Activated T-cell treated with anti-CD3 and anti-CD28 coated beads for 24 hours (primary cell): ENCODE measurements at regions not wholly inside any gene's neighbourhood (a gene's known extent, or its start where the extent isn't known, plus 50 kb on each side); places are given as distances from the start of the nearest gene placed in this dataset.
"Not testable (repeated sequence)": the region's sequence is repeated elsewhere in the genome, so short reads cannot be mapped to it uniquely, and the experiment has no call there.

Experiments
- DNase-seq: peaks from one replicate; pipeline ENCODE4 v3.0.0-alpha.2; 2020; ENCODE audit warnings: low read depth

DNA sequence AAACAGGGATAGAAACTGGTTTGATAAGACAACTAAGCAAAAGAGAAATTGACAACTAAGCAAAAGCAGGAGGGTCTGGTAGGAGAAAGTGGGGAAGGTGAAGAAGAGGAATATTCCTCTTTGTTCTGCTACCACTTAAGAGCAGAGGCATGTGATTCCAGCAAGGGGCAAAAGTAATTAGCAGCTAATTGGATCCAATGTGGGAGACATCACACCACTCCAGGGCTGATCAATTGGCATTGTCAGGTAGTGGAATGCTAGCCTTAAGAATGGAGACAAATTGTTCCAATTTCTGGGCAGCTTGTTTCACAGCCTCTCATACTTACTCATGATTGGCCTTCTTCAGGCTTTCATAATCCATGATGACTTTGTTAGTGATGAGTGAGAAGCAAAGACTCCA is 547.1 kb upstream of the GCFC2 start:
- DNase-seq, result no peak

DNA sequence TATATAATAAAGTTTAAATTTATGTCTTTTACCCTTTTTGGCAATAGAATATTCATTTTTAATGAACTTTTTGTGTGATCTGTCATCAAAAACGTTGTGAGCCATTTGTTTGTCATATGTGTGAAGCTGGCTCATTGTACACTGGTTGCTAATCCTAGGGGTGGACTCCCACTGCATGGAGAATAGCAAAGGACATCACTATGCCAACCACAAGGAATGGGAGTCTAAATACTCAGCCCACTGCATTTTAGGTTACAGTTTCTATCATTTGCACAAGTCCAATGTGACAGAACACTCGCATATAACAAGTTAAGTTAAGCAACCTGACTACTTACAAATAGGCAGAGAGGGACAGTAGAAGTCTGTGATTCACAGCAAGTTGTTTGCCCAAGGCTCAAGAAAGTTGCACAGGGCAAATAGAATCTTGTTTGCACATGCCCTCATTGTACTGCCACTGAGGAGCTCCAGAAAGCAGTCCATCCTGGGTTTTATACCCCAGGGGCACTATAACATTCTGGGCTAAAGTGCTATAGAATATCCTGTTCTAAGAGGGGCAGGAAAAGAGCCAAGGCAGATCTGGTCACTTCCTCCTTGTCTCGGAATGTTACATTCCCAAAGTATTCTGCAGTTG is 545.9 kb upstream of the GCFC2 start:
- DNase-seq, result no peak

DNA sequence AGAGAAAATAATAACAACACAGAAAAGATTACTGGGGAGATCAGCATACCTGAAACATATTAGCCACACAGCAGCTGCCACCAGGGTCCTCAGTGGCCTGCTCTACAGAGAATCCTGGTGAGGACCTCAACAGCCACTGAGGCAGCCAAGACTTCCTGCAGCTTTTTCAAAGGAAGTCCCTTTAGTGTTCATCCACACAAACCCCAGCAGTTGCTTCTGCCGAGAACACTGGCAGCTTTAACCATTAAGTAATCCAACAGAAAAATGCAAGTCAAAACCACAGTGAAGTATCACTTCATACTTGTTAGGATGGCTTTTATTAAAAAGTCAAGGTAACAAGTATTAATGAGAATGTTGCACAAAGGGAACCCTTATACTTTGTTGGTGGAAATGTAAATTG is 542.0 kb upstream of the GCFC2 start:
- DNase-seq, result no peak

DNA sequence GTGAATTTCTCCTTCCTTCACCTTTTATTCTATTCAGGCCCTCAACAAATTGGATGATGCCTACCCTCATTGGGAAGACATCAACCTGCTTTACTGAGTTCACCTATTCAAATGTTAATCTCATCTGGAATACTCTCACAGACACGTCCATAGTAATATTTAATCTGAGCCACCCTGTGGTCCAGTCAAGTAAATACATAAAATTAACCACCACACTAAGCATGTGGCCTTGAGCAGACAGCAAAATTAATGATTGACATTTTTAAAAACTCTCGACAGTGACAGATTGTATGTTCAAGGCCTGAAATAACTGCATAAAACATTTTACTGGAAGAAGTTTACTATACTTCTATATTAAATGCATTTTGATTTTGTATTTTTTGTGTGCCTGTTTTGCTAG is 540.6 kb upstream of the GCFC2 start:
- DNase-seq, result no peak

DNA sequence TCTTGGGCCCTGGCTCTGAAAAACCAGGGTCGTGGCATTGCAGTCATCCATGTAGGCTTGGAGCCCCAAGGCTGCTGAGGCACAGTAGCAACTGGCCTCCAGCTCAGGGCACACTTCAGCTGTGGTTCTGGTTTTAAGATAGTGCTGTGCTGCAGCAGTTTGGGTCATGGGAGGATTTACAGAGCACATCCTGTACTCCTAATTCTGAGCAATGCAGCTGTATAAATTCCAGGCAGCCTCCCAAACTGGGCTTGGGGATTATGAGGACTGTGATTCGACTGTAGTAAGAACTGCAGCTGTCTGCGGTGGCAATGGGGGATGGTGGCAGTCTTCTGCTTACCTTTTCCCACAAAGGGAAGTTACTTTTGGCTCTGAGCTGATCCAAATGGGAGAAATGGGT is 536.3 kb upstream of the GCFC2 start:
- no peak for DNase-seq

DNA sequence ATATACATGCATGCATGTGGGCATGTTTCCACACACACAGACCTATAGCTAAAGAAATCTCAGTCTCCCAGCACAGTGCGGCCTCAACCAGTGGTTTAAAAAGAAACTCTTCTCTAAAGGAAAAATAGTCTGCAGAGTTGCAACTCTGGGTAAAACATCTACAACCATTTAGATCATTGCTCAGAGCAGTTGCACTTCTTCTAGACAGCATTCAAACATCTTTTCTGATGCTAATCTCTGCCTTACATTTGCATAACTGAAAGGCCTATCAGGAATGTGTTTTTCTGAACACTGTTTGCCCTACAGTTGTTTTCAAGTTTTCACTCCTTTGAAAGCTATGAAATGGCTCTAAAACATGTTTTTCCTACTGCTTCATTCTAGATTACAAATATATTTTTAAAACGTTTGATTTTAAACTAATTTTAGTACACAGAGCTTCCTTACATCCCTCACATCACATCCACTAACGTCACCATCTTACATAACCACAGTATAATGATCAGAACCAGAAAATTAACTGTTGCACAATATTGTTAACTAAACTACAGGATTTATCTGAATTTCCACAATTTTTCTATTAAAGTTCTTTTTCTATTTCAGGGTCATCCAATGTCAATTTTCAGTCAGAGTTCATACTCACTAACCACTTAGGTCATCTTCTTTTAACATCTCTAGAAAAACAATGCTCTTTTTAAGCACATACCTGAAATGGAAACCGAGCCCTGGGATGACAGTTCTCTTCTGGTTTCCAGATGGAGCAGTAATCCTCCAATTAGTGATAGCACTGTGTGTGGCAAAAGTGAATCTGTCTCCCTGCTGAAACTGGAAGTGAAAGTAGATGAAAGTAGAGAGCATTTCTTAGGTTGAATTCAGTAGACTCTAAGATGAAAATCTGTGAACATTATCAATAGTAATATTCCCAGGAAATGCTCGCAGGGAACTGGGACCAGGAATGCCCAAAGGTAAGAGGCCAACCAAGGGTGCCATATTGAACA is 501.6 kb upstream of the GCFC2 start:
- no peak for DNase-seq

DNA sequence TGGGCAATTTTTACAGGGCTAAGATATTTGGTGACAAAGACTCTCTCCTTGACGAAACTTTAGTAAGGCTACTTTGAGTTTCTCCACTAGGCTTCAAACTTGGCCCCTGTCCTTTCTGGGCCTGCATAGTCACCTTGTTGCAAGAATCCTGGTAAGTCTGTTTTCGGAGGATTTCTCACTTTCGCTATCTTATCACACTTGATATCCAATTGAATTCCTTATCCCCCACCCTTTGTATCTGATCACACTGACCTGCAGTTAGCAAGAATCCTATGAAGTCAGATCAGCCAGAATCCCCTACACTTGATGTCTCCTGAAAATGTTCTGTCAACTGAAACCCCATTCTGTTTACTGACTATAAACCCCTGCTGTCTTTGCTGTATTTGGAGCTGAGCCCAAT is 499.8 kb upstream of the GCFC2 start:
- DNase-seq, result no peak

DNA sequence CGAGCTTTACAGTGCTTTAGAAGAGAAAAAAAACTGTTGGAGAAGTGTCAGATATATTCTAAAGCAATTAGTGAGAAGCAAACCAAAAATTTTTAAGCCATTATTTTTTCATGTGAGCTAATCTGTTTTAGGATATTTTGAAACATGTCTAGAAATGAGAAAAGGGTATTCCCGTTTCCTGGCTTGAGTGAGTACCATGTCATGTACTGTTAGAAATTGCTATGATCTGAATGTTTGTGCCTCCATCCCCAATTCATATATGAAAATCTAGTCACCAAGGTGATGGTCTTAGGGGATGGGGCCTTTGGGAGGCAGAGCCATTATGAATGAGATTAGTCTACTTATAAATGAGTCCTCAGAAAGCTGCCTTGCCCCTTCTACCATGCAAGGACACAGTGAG is 493.3 kb upstream of the GCFC2 start:
- no peak for DNase-seq

DNA sequence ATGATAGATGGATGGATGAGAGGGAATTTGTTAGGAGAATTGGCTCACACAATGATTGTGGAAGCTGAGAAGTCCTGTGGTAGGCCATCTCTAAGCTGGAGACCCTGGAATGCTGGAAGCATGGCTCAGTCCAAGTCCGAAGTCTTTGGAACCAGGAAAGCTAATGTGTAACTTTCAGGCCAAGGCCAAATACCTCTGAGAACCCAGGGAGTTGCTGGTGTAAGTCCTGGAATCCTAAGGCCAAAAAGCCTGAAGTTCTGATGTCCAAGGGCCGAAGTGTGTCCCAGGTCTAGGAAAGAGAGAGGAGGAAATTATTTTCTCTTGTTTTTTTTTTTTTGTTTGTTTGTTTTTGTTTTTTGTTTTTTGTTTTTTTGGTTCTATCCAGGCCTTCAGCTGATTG is 492.2 kb upstream of the GCFC2 start:
- no peak for DNase-seq

DNA sequence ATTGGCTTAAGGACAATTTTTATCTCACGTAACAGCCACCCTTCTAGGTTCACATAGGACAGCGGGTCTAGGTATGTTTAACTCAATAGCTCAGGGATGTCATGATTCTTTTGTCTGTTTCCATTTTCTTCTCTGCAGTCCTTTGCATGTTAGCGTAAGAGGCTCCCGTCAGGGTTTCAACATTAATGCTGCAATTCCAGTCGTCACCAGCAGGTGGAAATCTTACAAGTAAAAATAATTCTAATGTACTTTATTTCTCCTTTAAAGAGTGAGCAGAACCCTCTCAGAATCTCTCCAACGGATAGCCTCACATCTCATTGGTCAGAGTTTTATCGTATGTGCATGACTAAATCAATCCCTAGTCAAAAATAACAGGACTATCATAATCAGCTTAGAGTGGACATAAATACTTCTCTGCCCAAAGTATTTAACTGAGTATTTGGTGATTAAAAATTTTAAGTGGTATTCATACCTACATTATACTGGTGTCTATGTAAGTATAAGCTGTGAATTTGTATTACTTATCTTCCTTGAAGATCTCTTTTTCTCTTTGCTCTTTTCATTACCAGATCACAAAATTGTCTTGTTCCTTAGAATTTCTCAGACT is 487.2 kb upstream of the GCFC2 start:
- DNase-seq, result peak; percentile 14

DNA sequence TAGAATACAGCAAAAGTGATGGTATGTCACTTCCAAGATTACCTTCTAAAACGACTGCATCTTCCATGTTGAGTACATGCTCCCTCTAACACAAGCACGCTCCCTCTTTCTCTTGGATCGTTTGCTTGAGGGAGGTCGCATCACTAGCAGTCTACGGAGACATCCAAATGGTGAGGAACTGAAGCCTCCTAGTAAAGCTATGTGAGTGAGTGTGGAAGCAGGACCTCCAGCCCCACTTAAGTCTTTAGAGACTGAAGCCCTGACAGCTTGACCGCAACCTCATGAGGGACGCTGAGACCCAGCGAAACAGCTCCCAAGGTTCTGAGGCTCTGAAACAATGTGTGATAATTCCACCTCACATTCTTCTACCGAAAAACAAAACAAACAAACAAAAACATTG is 486.7 kb upstream of the GCFC2 start:
- DNase-seq, result no peak

DNA sequence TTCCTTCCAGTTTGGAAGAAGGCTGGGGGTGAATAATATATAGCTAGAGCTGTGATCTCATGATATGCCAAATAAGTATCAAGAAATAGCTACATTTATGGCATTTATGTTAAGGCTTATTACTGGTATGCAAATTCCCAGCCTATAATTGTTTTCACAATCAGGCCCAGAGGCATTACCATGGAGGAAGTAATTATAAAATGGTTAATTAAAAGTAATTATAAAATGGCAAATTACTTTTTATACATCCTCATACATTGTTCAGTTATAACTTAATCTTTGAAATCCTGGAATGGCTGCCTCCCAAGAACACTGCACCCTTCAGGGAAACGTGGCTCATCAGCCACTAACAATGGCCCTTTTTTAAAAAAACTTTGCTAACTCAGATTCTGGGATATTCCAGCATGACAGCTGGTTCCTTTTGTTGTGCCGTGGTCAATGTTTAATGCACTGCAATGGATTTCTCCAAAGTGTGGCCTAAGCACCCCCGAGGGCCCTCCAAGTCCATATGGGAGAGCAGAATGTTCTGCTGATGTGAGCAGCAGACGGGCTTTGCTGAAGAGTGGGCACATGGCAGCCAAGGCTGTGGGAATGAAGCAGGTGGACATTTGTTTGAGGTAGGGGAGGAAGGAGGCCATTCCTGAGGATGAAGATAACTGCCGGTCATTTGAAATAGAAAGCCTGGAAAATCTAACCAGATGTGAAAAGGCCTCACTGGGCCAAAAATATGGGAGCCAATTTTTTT is 483.5 kb upstream of the GCFC2 start:
- no peak for DNase-seq

DNA sequence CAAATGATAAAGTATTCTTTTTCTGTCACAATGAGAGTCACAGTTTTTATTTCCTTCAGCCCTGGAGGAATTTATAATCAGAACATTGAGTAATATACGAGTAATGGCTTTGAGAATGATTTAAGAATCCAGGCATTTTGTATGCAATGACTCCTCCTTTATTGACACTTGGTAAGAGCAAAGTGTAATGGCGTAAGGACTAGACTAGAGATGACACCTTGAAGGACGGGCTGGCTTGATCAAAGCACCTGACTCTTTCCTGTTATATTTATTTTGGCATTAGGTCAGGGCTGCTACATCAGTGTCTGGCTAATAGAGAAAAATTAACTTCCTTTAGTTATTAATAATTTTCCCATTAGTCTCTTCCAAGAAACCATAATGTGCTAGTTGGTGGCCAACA is 482.4 kb upstream of the GCFC2 start:
- DNase-seq, result no peak

DNA sequence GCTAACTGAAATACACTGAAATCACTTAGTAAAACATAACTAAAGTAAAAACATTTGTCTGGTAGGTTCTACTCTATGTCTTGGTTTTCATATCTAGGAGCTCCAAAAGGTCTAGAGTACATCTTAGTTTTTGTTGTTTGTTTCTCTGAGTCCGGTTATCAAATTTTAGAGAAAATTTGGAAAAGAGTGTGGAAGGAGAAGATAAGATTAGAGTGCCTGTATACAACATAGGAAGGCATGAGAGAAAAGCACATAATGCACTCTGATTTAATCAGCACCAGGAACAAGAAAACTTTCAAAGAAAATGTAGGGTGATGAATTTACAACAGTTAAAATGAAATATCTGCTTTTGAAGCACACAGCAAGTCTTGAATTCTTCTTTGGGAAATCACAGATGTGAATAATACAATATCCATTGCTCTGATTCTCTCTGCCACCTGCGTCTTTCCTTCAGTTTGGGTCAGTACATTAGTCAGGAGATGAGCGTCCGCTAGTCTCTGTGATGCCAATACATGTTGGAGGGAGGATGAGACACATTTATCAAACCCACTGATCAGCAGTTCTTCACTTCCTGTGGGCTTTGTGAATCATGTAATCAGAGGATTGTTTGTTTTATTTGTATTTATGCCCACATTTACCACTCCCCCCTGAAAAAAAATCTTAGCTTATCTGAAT is 477.8 kb upstream of the GCFC2 start:
- no peak for DNase-seq

DNA sequence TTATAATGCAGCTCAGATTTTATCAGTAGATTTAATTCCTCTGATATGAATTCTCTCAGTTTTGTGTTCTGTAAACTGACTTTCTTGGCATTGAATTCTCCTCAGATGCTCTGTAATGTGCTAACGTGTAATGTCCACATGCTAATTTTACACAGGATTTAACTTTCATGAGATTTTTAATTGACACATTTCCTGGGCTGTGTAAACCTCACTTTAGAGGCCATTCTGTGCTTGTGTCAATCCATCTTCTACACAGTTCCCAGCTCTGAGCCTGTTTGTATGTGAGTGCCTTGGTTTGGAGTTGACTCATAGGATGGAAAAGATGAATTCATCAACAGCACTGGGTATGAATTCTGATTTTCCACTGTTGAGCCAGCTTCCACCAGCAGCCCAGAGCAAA is 476.7 kb upstream of the GCFC2 start:
- no peak for DNase-seq

DNA sequence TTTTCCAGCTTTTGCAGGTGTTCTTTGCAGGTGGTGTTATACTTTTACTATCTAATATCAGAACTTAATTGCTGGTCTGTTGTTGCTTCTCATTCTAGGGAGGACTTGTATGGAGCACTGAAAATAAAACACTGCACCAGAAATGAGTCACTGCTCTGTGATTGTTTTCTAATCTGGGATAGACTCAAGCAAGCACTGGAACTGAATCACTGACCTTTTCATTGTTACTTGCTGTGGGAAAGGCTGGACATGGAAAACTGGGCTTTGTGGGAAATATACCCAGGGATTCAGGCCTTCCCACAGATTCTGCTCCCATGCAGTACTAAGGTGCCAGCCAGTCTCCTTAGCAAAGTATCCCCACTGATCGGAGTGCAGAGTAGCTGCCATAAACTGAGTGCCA is 470.0 kb upstream of the GCFC2 start:
- DNase-seq, result no peak

DNA sequence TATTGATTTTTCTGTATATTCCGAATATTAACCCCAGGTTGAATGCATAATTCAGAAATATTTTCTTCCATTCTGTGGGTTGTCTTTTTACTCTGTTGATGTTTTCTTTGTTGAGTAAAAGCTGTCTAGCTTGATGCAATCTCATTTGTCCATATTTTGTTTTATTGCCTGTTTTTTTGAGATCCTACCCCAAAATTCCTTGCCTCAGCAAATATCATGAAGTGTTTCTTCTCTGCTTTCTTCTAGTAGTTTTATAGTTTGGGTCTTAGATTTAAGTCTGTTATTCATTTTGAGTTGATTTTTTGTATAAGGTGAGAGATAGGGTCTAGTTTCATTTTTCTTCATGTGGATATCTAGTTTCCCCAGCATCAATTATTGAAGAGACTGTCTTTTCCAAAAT is 467.9 kb upstream of the GCFC2 start:
- DNase-seq, result no peak

DNA sequence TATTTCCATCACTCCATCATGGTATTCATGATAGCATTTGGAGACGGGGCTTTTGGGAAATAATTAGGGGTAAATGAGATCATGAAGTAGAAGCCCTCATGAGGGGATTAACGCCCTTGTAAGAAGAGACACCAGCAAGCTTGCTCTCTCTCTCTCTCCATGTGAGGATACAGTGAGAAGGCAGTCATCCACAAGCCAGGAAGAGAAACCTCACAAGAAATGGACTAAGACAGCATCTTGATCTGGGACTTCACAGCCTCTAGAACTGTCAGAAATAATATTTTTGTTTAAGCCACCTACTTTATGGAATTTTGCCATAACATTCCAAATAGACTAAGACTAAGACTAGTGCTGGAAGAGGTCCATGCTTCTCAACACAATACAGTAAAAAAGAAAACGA is 464.6 kb upstream of the GCFC2 start:
- no peak for DNase-seq

DNA sequence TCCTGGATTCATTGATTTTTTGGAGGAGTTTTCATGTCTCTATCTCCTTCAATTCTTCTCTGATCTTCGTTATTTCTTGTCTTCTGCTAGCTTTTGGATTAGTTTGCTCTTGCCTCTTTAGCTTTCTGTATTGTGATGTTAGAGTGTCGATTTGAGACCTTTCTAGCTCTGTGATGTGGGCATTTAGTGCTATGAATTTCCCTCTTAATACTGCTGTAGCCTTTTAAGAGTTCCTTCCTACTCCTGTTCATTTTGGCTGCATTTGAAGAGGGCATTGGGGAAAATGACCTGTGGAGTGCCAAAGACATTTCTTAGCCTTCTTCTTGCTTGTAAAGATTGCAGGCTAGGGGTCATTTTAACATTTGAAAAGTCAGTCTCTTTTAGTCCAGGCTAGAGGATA is 463.8 kb upstream of the GCFC2 start:
- no peak for DNase-seq

DNA sequence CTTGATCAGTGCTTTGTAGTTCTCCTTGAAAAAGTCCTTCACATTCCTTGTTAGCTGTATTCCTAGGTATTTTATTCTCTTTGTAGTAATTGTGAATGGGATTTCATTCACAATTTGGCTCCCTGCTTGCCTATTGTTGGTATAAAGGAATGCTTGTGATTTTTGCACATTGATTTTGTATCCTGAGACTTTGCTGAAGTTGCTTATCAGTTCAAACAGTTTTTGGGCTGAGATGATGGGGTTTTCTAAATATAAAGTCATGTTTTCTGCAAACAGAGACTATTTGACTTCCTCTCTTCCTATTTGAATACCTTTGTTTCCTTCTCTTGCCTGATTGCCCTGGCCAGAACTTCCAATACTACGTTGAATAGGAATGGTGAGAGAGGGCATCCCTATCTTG is 462.5 kb upstream of the GCFC2 start:
- DNase-seq, result not testable (repeated sequence)

DNA sequence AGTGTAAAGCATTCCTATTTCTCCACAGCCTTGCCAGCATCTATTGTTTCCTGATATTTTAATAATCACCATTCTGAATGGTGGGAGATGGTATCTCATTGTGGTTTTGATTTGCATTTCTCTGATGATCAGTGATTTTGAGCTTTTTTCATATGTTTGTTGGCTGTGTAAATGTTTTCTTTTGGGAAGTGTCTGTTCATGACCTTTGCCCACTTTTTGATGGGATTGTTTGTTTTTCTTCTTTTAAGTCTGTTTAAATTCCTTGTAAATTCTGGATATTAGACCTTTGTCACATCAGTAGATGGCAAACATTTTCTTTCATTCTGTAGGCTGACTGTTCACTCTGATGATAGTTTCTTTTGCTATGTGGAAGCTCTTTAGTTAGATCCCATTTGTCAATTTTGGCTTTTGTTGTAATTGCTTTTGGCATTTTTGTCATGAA is 461.5 kb upstream of the GCFC2 start:
- DNase-seq, result not testable (repeated sequence)

DNA sequence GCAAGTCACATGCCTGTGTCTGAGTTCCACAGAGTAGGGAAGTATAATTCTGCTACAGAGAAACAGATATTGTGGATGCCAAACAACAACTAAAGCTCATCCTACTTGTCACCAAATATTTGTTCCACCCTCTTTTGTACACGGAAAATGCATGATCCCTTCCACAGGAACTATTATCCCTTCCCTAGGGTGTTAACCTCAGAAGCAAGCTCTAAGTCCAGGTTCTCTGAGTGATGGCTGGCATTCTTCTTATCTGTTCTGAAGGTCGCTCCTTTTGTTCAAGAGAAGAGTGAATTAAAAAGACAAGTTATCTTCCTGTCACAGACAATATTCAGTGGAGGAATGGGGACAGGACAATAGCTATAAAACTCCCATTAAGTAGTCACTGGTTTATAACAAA is 460.1 kb upstream of the GCFC2 start:
- DNase-seq, result no peak
